ENCODE measurements at regions not wholly inside any gene's neighbourhood (a gene's known extent, or its start where the extent isn't known, plus 50 kb on each side); places are given as distances from the start of the nearest gene placed in this dataset.

DNA sequence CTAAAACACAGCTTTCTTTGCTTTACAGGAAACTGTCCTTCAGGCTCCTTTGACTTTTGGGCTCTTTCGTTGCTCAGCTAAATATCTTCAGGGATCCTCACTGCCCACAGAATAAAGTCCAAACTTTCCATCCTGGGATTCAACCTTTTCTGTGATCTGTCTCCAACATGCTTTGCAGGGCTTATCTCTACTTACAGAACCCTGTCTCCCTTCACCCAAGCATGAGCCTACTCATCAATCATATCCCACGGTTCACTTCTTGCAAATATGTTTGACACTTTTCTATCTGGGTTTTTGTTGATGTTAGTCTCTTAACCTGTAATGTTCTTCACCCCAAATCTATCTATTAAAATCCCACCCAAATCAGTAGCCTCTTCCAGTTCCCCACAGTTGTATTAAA is 93.5 kb upstream of the ADRA1D start:
- no peak for TF ChIP-seq POLR2AphosphoS5 (IDR thresholded peaks at IDR 0.05)
- no peak for TF ChIP-seq POLR2A (IDR thresholded peaks at IDR 0.05)
- TF ChIP-seq, protein P1, sequence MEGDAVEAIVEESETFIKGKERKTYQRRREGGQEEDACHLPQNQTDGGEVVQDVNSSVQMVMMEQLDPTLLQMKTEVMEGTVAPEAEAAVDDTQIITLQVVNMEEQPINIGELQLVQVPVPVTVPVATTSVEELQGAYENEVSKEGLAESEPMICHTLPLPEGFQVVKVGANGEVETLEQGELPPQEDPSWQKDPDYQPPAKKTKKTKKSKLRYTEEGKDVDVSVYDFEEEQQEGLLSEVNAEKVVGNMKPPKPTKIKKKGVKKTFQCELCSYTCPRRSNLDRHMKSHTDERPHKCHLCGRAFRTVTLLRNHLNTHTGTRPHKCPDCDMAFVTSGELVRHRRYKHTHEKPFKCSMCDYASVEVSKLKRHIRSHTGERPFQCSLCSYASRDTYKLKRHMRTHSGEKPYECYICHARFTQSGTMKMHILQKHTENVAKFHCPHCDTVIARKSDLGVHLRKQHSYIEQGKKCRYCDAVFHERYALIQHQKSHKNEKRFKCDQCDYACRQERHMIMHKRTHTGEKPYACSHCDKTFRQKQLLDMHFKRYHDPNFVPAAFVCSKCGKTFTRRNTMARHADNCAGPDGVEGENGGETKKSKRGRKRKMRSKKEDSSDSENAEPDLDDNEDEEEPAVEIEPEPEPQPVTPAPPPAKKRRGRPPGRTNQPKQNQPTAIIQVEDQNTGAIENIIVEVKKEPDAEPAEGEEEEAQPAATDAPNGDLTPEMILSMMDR (IDR thresholded peaks at IDR 0.05), result no peak
- Histone ChIP-seq H3K36me3 (no peaks in the 10 kb centered on the region), H3K4me3 (no peak overlapping the region), H3K4me1 (no peaks in the 10 kb centered on the region), H3K27ac (no peak overlapping the region), H3K9me3 (no peaks in the 10 kb centered on the region), H3K27me3 (peaks cover 0 to 3% of the 10 kb centered on the region in 2 donors)
- intact Hi-C loops (cut with DNase I; ENCODE audit: low total_unique reads), result no loop called here
- no peak for DNase-seq (ENCODE audit: low spot score in 2 of 2)

DNA sequence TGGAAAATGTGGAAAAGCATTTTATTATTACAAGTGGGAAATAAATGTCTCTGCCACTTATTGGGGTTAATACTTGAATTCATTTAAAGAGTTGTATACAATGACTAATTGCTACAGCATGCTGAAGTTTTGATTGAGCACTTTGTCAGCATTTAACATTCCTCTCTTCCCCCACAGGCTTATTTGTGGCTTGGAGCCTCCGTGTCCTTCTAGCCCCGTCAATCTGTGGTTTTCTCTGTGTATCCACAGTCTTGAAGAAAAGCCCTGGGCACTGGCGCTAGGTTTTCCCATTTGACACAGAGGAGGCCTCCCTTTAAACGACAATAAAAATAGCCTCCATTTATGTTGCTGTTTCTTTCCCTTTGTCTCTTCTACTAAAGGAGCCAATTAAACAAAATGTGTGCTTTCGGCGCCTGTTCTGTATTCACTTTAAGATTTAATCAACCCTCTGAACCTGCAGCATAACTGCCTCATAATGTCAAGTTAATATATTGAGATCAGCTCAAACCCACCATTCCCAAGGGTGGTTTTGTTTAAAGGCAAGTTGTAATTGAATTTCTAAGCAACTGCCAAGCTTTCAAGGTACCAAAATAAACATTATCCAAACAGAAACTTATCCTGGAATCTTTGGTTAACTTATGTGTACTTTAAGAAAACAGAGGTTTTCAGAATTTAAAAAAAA is 92.9 kb upstream of the ADRA1D start:
- no peak for DNase-seq (ENCODE audit: low spot score in 2 of 2)
- Histone ChIP-seq H3K27me3 (peaks cover 0 to 3% of the 10 kb centered on the region in 2 donors), H3K4me1 (no peaks in the 10 kb centered on the region), H3K9me3 (no peaks in the 10 kb centered on the region), H3K27ac (no peak overlapping the region), H3K36me3 (no peaks in the 10 kb centered on the region), H3K4me3 (no peak overlapping the region)
- intact Hi-C loops (cut with DNase I; ENCODE audit: low total_unique reads), result no loop called here
- TF ChIP-seq POLR2AphosphoS5 (IDR thresholded peaks at IDR 0.05) (no peak), POLR2A (IDR thresholded peaks at IDR 0.05) (no peak)
- TF ChIP-seq, protein P1 (IDR thresholded peaks at IDR 0.05), result no peak

DNA sequence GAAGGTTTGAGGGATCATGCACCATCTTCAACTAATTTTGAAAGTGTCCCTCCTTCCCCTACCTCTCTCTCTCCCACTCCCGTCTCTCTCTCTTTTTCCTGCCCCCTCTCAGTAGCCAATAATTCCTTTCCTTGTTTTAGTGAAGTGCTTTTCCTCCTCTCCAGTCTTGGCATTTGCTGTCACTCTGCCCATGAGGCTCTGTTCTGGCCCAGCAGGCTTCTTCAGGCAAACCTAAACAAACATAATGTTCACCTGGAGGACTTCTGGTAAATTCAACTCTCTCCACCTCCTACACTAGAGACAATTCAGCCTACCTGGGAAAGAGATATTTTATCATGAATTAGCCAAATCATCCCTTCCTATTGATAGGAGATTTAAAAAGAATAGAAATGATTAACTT is 86.6 kb upstream of the ADRA1D start:
- Histone ChIP-seq H3K36me3 (no peaks in the 10 kb centered on the region), H3K9me3 (no peaks in the 10 kb centered on the region), H3K27ac (no peak overlapping the region), H3K4me3 (no peak overlapping the region), H3K4me1 (no peaks in the 10 kb centered on the region), H3K27me3 (peaks cover 0 to 3% of the 10 kb centered on the region in 2 donors)
- intact Hi-C loops (cut with DNase I; ENCODE audit: low total_unique reads), result no loop called here
- DNase-seq (ENCODE audit: low spot score in 2 of 2), result no peak
- TF ChIP-seq, protein P1 (IDR thresholded peaks at IDR 0.05), result no peak
- no peak for TF ChIP-seq POLR2A (IDR thresholded peaks at IDR 0.05)
- no peak for TF ChIP-seq POLR2AphosphoS5 (IDR thresholded peaks at IDR 0.05)

DNA sequence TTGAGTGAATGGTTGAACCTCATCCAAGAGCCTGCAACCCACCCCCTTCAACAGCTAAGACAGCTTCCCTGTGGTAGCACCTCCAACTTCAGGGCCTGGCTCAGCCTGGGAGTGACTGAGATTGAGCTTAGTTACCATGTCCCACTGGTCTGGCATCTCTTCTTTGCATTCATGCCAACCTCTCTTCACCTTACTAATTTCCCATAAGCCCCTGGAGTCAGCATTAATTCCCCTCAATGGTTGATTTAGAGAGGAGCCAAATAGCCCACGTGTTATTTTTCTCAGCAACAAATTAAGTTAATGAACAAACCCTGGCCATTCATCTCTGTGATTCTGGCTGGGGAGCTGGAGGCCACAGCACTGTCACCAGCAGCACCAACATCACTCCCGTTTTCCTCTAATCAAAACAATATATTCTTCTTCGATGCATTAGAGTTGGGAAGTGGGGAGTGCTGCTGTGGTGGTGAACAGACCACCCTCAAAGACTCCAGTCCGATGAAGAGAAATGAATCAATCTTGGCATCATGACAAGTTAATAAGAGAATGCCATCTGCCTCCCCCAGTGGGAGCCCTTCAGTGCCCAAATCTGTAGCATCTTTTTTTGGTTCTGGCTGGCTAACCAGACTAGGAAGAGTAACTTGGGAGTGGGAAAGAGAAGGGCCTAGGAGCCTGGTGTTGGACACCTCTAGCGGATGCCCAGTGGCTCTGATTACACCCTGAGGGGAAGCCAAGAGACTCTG is 83.2 kb upstream of the ADRA1D start:
- H3K27ac ChIP-seq, result no peak overlapping the region
- no peak for DNase-seq (ENCODE audit: low spot score in 2 of 2)
- TF ChIP-seq, protein P1 (IDR thresholded peaks at IDR 0.05), result no peak
- TF ChIP-seq POLR2A (IDR thresholded peaks at IDR 0.05), result no peak
- TF ChIP-seq POLR2AphosphoS5 (IDR thresholded peaks at IDR 0.05), result no peak
- no peaks in the 10 kb centered on the region for H3K4me1 ChIP-seq
- H3K9me3 ChIP-seq, result no peaks in the 10 kb centered on the region
- no peaks in the 10 kb centered on the region for H3K36me3 ChIP-seq
- no peaks in the 10 kb centered on the region for H3K27me3 ChIP-seq
- intact Hi-C loops (cut with DNase I; ENCODE audit: low total_unique reads), result no loop called here
- H3K4me3 ChIP-seq, result no peak overlapping the region

- H3K9me3 ChIP-seq, result peaks cover 0 to 1% of the 10 kb centered on the region in 2 donors
- H3K27me3 ChIP-seq, result no peaks in the 10 kb centered on the region
- no peak overlapping the region for H3K4me3 ChIP-seq
- TF ChIP-seq, protein P1 (IDR thresholded peaks at IDR 0.05), result no peak
- TF ChIP-seq POLR2A (IDR thresholded peaks at IDR 0.05), result no peak
- no peak for TF ChIP-seq POLR2AphosphoS5 (IDR thresholded peaks at IDR 0.05)
- DNase-seq (ENCODE audit: low spot score in 2 of 2), result no peak
- intact Hi-C loops (cut with DNase I; ENCODE audit: low total_unique reads), result no loop called here
- no peaks in the 10 kb centered on the region for H3K36me3 ChIP-seq
- no peaks in the 10 kb centered on the region for H3K4me1 ChIP-seq
- no peak overlapping the region for H3K27ac ChIP-seq
Observed at GRCh38 chr20:4330011-4330410, 80.9 kb upstream of the ADRA1D start.
